Loucy (cell line): ENCODE measurements at regions not wholly inside any gene's neighbourhood (a gene's known extent, or its start where the extent isn't known, plus 50 kb on each side); places are given as distances from the start of the nearest gene placed in this dataset.
"Not testable (repeated sequence)": the region's sequence is repeated elsewhere in the genome, so short reads cannot be mapped to it uniquely, and the experiment has no call there.

Experiments used
- EZH2phosphoT487 ChIP-seq: fragments of 200-600 bp; IDR thresholded peaks from 2 replicates; pipeline ENCODE4 v1.6.1; 2018; ENCODE audit warnings: antibody characterized with exemption, mild to moderate bottlenecking, moderate library complexity, borderline replicate concordance
- TF ChIP-seq, protein P1 (sequence below): fragments of 200-600 bp; sonication (generic); conservative IDR thresholded peaks from 2 replicates; pipeline ENCODE4 v1.5.1; 2014; ENCODE audit warnings: mild to moderate bottlenecking, antibody characterized with exemption, low read length

DNA sequence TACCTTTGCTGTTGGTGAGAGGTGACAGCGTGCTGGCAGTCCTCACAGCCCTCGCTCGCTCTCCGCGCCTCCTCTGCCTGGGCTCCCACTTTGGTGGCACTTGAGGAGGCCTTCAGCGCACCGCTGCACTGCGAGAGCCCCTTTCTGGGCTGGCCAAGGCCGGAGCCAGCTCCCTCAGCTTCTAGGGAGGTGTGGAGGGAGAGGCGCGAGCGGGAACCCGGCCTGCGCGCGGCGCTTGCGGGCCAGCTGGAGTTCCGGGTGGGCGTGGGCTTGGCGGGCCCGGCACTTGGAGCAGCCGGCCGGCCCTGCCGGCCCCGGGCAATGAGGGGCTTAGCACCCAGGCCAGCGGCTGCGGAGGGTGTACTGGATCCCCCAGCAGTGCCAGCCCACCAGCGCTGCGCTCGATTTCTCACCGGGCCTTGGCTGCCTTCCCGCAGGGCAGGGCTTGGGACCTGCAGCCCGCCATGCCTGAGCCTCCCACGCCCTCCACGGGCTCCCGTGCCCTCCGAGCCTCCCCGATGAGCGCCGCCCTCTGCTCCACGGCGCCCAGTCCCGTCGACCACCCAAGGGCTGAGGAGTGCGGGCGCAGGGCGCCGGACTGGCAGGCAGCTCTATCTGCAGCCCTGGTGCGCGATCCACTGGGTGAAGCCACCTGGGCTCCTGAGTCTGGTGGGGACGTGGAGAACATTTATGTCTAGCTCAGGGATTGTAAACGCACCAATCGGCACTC lies 700.3 kb downstream of the CDH18 start:
- TF ChIP-seq, protein P1, sequence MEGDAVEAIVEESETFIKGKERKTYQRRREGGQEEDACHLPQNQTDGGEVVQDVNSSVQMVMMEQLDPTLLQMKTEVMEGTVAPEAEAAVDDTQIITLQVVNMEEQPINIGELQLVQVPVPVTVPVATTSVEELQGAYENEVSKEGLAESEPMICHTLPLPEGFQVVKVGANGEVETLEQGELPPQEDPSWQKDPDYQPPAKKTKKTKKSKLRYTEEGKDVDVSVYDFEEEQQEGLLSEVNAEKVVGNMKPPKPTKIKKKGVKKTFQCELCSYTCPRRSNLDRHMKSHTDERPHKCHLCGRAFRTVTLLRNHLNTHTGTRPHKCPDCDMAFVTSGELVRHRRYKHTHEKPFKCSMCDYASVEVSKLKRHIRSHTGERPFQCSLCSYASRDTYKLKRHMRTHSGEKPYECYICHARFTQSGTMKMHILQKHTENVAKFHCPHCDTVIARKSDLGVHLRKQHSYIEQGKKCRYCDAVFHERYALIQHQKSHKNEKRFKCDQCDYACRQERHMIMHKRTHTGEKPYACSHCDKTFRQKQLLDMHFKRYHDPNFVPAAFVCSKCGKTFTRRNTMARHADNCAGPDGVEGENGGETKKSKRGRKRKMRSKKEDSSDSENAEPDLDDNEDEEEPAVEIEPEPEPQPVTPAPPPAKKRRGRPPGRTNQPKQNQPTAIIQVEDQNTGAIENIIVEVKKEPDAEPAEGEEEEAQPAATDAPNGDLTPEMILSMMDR = not testable (repeated sequence)
- TF ChIP-seq EZH2phosphoT487 = not testable (repeated sequence)
